MM.1S (cell line): ENCODE measurements at regions not wholly inside any gene's neighbourhood (a gene's known extent, or its start where the extent isn't known, plus 50 kb on each side); places are given as distances from the start of the nearest gene placed in this dataset.

ENCODE experiments used
- EZH2 ChIP-seq: fragments of 300-600 bp; sonication (generic); optimal IDR thresholded peaks from 2 replicates; pipeline ENCODE3; 2017; ENCODE audit warnings: low read depth, mild to moderate bottlenecking, antibody characterized with exemption, low read length, mixed read lengths
- EZH2phosphoT487 ChIP-seq: fragments of 300-600 bp; sonication (generic); IDR thresholded peaks from 2 replicates; pipeline ENCODE4 v1.6.1; 2018; ENCODE audit warnings: antibody characterized with exemption, low read length
- TF ChIP-seq, protein P1 (sequence below): fragments of 300-600 bp; sonication (generic); IDR thresholded peaks from 2 replicates; pipeline ENCODE4 v1.5.1; 2016; ENCODE audit warnings: antibody characterized with exemption, low read length, mixed read lengths

DNA sequence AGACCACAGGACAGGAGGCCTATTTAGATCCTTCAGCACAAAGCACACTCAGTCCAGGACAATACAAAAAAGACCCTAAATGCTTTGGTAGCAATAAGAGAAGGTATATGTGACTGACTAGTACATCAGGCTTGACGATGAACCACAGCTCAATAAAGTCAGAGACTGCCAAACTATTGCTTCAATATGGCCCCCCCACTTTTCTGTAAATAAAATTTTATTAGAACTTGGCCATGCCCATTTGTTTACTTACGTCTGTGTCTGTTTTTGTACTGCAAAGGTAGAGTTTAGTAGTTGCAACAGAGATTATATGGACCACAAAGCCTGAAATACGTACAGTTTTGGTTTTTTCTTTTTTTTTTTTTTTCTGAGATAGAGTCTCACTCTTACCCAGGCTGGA is 136.7 kb downstream of the IRS2 start:
- TF ChIP-seq, protein P1, sequence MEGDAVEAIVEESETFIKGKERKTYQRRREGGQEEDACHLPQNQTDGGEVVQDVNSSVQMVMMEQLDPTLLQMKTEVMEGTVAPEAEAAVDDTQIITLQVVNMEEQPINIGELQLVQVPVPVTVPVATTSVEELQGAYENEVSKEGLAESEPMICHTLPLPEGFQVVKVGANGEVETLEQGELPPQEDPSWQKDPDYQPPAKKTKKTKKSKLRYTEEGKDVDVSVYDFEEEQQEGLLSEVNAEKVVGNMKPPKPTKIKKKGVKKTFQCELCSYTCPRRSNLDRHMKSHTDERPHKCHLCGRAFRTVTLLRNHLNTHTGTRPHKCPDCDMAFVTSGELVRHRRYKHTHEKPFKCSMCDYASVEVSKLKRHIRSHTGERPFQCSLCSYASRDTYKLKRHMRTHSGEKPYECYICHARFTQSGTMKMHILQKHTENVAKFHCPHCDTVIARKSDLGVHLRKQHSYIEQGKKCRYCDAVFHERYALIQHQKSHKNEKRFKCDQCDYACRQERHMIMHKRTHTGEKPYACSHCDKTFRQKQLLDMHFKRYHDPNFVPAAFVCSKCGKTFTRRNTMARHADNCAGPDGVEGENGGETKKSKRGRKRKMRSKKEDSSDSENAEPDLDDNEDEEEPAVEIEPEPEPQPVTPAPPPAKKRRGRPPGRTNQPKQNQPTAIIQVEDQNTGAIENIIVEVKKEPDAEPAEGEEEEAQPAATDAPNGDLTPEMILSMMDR = no peak
- TF ChIP-seq EZH2phosphoT487 (no peak), EZH2 (no peak)
